ENCODE measurements at regions not wholly inside any gene's neighbourhood (a gene's known extent, or its start where the extent isn't known, plus 50 kb on each side); places are given as distances from the start of the nearest gene placed in this dataset.
"Not testable (repeated sequence)": the region's sequence is repeated elsewhere in the genome, so short reads cannot be mapped to it uniquely, and the experiment has no call there.

- no peak for DNase-seq
Measured at GRCh38 chr4:130027973-130028372, 932.0 kb downstream of the C4orf33 start.

GRCh38 chr4:130028552-130028951, 932.6 kb downstream of the C4orf33 start:
- no peak for DNase-seq

GRCh38 chr4:130029442-130029841, 933.5 kb downstream of the C4orf33 start:
- peak; percentile 63 for DNase-seq

- no peak for DNase-seq
Measured at GRCh38 chr4:130031858-130032257, 935.9 kb downstream of the C4orf33 start.

- not testable (repeated sequence) for DNase-seq
Measured at GRCh38 chr4:130033657-130034056, 937.7 kb downstream of the C4orf33 start.

- DNase-seq = no peak
Measured at GRCh38 chr4:130034876-130035275, 938.9 kb downstream of the C4orf33 start.

GRCh38 chr4:130035391-130035790, 939.4 kb downstream of the C4orf33 start:
- no peak for DNase-seq

- not testable (repeated sequence) for DNase-seq
Measured at GRCh38 chr4:130037866-130038265, 941.9 kb downstream of the C4orf33 start.

- not testable (repeated sequence) for DNase-seq
Measured at GRCh38 chr4:130038540-130038939, 942.6 kb downstream of the C4orf33 start.

- DNase-seq = no peak
Measured at GRCh38 chr4:130043732-130044160, 947.8 kb downstream of the C4orf33 start.

GRCh38 chr4:130044788-130045531, 949.0 kb downstream of the C4orf33 start:
- no peak for DNase-seq

- no peak for DNase-seq
Measured at GRCh38 chr4:130053723-130054122, 957.8 kb downstream of the C4orf33 start.

- DNase-seq = no peak
Measured at GRCh38 chr4:130054908-130055307, 959.0 kb downstream of the C4orf33 start.

GRCh38 chr4:130056286-130056685, 960.3 kb downstream of the C4orf33 start:
- DNase-seq = no peak

- no peak for DNase-seq
Measured at GRCh38 chr4:130064471-130064870, 968.5 kb downstream of the C4orf33 start.

- no peak for DNase-seq
Measured at GRCh38 chr4:130067419-130067818, 971.5 kb downstream of the C4orf33 start.

- no peak for DNase-seq
Measured at GRCh38 chr4:130068072-130068471, 972.1 kb downstream of the C4orf33 start.

GRCh38 chr4:130071746-130072145, 975.8 kb downstream of the C4orf33 start:
- DNase-seq = no peak

GRCh38 chr4:130073145-130073790, 977.3 kb downstream of the C4orf33 start:
- DNase-seq = no peak

GRCh38 chr4:130074096-130074495, 978.1 kb downstream of the C4orf33 start:
- DNase-seq = no peak

- DNase-seq = peak; percentile 37
Measured at GRCh38 chr4:130077275-130077674, 981.3 kb downstream of the C4orf33 start.

GRCh38 chr4:130079027-130079426, 983.1 kb downstream of the C4orf33 start:
- DNase-seq = not testable (repeated sequence)

- DNase-seq = no peak
Measured at GRCh38 chr4:130080872-130081451, 985.0 kb downstream of the C4orf33 start.

- no peak for DNase-seq
Measured at GRCh38 chr4:130090427-130090826, 994.5 kb downstream of the C4orf33 start.

Data from NCI-H1417 treated with DMSO at 0.1 percent for 48 hours (cell line).